ENCODE measurements at regions not wholly inside any gene's neighbourhood (a gene's known extent, or its start where the extent isn't known, plus 50 kb on each side); places are given as distances from the start of the nearest gene placed in this dataset.

GRCh38 chr4:35556387-35556786, 687.9 kb downstream of the ARAP2 start:
- H2AFZ ChIP-seq: no peak overlapping the region
- H3K79me2 ChIP-seq: no peaks in the 10 kb centered on the region
- no peak overlapping the region for H3K4me3 ChIP-seq
- H3K27ac ChIP-seq: no peak overlapping the region
- no peaks in the 10 kb centered on the region for H4K20me1 ChIP-seq (ENCODE audit: insufficient read depth, poor library complexity, severe bottlenecking)
- H3K36me3 ChIP-seq (replicated peaks; ENCODE audit: insufficient read depth, low read depth): no peaks in the 10 kb centered on the region
- no peaks in the 10 kb centered on the region for H3K4me1 ChIP-seq (ENCODE audit: insufficient read depth)
- H3K9me3 ChIP-seq (ENCODE audit: low read depth): no peaks in the 10 kb centered on the region
- H3K27me3 ChIP-seq: no peaks in the 10 kb centered on the region
- no peak for DNase-seq (ENCODE audit: low spot score)
- no peak overlapping the region for H3K4me2 ChIP-seq
- H3K9me2 ChIP-seq (replicated peaks; ENCODE audit: insufficient read depth): no peaks in the 10 kb centered on the region
- TF ChIP-seq, protein P1, sequence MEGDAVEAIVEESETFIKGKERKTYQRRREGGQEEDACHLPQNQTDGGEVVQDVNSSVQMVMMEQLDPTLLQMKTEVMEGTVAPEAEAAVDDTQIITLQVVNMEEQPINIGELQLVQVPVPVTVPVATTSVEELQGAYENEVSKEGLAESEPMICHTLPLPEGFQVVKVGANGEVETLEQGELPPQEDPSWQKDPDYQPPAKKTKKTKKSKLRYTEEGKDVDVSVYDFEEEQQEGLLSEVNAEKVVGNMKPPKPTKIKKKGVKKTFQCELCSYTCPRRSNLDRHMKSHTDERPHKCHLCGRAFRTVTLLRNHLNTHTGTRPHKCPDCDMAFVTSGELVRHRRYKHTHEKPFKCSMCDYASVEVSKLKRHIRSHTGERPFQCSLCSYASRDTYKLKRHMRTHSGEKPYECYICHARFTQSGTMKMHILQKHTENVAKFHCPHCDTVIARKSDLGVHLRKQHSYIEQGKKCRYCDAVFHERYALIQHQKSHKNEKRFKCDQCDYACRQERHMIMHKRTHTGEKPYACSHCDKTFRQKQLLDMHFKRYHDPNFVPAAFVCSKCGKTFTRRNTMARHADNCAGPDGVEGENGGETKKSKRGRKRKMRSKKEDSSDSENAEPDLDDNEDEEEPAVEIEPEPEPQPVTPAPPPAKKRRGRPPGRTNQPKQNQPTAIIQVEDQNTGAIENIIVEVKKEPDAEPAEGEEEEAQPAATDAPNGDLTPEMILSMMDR (IDR thresholded peaks at IDR 0.05; ENCODE audit: poor library complexity): no peak
- no peak for TF ChIP-seq EZH2phosphoT487 (IDR thresholded peaks at IDR 0.05; ENCODE audit: low read depth, severe bottlenecking, unreplicated experiment)
- TF ChIP-seq EZH2 (IDR thresholded peaks at IDR 0.05; ENCODE audit: borderline replicate concordance): no peak
- WGBS (ENCODE audit: low lambda C conversion rate, missing lambda C conversion rate): 65% methylated on average over 1 of the region's 1 CpG

- Histone ChIP-seq H3K27me3 (no peaks in the 10 kb centered on the region), H3K9me3 (ENCODE audit: low read depth) (no peaks in the 10 kb centered on the region), H3K36me3 (replicated peaks; ENCODE audit: insufficient read depth, low read depth) (no peaks in the 10 kb centered on the region), H3K9me2 (replicated peaks; ENCODE audit: insufficient read depth) (no peaks in the 10 kb centered on the region), H3K4me2 (no peak overlapping the region), H3K4me1 (ENCODE audit: insufficient read depth) (peaks cover 4% of the 10 kb centered on the region), H3K4me3 (no peak overlapping the region), H3K27ac (no peak overlapping the region), H4K20me1 (ENCODE audit: insufficient read depth, poor library complexity, severe bottlenecking) (no peaks in the 10 kb centered on the region), H2AFZ (no peak overlapping the region), H3K79me2 (no peaks in the 10 kb centered on the region)
- TF ChIP-seq, protein P1 (IDR thresholded peaks at IDR 0.05; ENCODE audit: poor library complexity): no peak
- TF ChIP-seq EZH2 (IDR thresholded peaks at IDR 0.05; ENCODE audit: borderline replicate concordance) (no peak), EZH2phosphoT487 (IDR thresholded peaks at IDR 0.05; ENCODE audit: low read depth, severe bottlenecking, unreplicated experiment) (no peak)
- WGBS (ENCODE audit: low lambda C conversion rate, missing lambda C conversion rate): 92% methylated on average over 19 of the region's 19 CpGs
- DNase-seq (ENCODE audit: low spot score): no peak
Observed at GRCh38 chr4:35559559-35560365, 684.6 kb downstream of the ARAP2 start.

GRCh38 chr4:35562861-35563260, 681.5 kb downstream of the ARAP2 start:
- peak; percentile 26 for DNase-seq (ENCODE audit: low spot score)
- H4K20me1 ChIP-seq (ENCODE audit: insufficient read depth, poor library complexity, severe bottlenecking): no peaks in the 10 kb centered on the region
- H3K79me2 ChIP-seq: no peaks in the 10 kb centered on the region
- no peak overlapping the region for H2AFZ ChIP-seq
- no peaks in the 10 kb centered on the region for H3K27me3 ChIP-seq
- H3K36me3 ChIP-seq (replicated peaks; ENCODE audit: insufficient read depth, low read depth): no peaks in the 10 kb centered on the region
- no peak overlapping the region for H3K4me3 ChIP-seq
- WGBS (ENCODE audit: low lambda C conversion rate, missing lambda C conversion rate): 21% methylated on average over 2 of the region's 2 CpGs
- no peaks in the 10 kb centered on the region for H3K9me3 ChIP-seq (ENCODE audit: low read depth)
- peak overlapping the region; percentile 32 for H3K4me2 ChIP-seq
- no peaks in the 10 kb centered on the region for H3K9me2 ChIP-seq (replicated peaks; ENCODE audit: insufficient read depth)
- no peak for TF ChIP-seq EZH2 (IDR thresholded peaks at IDR 0.05; ENCODE audit: borderline replicate concordance)
- no peak for TF ChIP-seq EZH2phosphoT487 (IDR thresholded peaks at IDR 0.05; ENCODE audit: low read depth, severe bottlenecking, unreplicated experiment)
- TF ChIP-seq, protein P1 (IDR thresholded peaks at IDR 0.05; ENCODE audit: poor library complexity): no peak
- H3K27ac ChIP-seq: peak overlapping the region; percentile 57
- H3K4me1 ChIP-seq (ENCODE audit: insufficient read depth): peaks cover 4% of the 10 kb centered on the region
